Left lung (tissue), 4 donors: ENCODE measurements at regions not wholly inside any gene's neighbourhood (a gene's known extent, or its start where the extent isn't known, plus 50 kb on each side); places are given as distances from the start of the nearest gene placed in this dataset.
"Not testable (repeated sequence)": the region's sequence is repeated elsewhere in the genome, so short reads cannot be mapped to it uniquely, and the experiment has no call there.

Source experiments
- ATAC-seq: fragments of 200-7000 bp; cut with Tn5 transposase; one replicate; pipeline ENCODE4 v1.9.1; 2020; ENCODE audit warnings: moderate library complexity
- DNase-seq, 4 donors: peaks; one replicate each; pipeline ENCODE4 v3.0.0-alpha.2; 2013 to 2020
- H3K27ac ChIP-seq, 2 donors: fragments of 200-600 bp; sonication (generic) in 1 of 2; one replicate each; pipeline versions ENCODE4 v1.5.0 to v1.8.0; 2020 to 2021
- H3K27me3 ChIP-seq, 2 donors: fragments of 200-600 bp; sonication (generic) in 1 of 2; one replicate each; pipeline versions ENCODE4 v1.5.0 to v1.8.0; 2020 to 2021
- H3K36me3 ChIP-seq, 2 donors: fragments of 200-600 bp; sonication (generic) in 1 of 2; one replicate each; pipeline versions ENCODE4 v1.5.0 to v1.8.0; 2020 to 2021
- H3K4me1 ChIP-seq, 2 donors: fragments of 200-600 bp; one replicate each; pipeline ENCODE4 v1.8.0; 2021
- H3K4me3 ChIP-seq, 2 donors: fragments of 200-600 bp; sonication (generic) in 1 of 2; one replicate each; pipeline versions ENCODE4 v1.5.0 to v1.8.0; 2020 to 2021; ENCODE audit warnings: mild to moderate bottlenecking in 1 of 2
- H3K9me3 ChIP-seq, 2 donors: fragments of 200-600 bp; sonication (generic) in 1 of 2; one replicate each; pipeline versions ENCODE4 v1.5.0 to v1.8.0; 2020 to 2021
- CTCF ChIP-seq, 2 donors: fragments of 200-600 bp; sonication (generic) in 1 of 2; IDR thresholded peaks; one replicate each; pipeline versions ENCODE4 v1.5.0 to v1.8.0; 2021; ENCODE audit warnings: antibody characterized with exemption in 2 of 2
- intact Hi-C, 2 donors: fragments of 100-400 bp; cut with DNase I; formaldehyde crosslinking; loops; one replicate each; pipeline versions ENCODE4 v1.11.2 to v1.14.2; 2022
- donor health status: DM: no; HTN: yes; CAD: no.
- donor health status: DM: no; HTN: no; CAD: no.

- TF ChIP-seq CTCF (IDR thresholded peaks at IDR 0.05): no peak
- Histone ChIP-seq H3K36me3 (no peaks in the 10 kb centered on the region), H3K27me3 (no peaks in the 10 kb centered on the region), H3K4me1 (peaks cover 0 to 1% of the 10 kb centered on the region in 2 donors), H3K9me3 (no peaks in the 10 kb centered on the region), H3K4me3 (no peak overlapping the region), H3K27ac (no peak overlapping the region)
- ATAC-seq (no peak), DNase-seq (no peak)
- intact Hi-C loops: no loop called here
Measured at GRCh38 chr5:39532511-39532910, 107.7 kb upstream of the DAB2 start.

GRCh38 chr5:39531306-39531705 lies 106.5 kb upstream of the DAB2 start:
- H3K9me3 ChIP-seq: no peaks in the 10 kb centered on the region
- no peak for ATAC-seq
- DNase-seq: no peak

GRCh38 chr5:39526914-39527477 lies 102.2 kb upstream of the DAB2 start:
- peak in 1 of 4 donors; percentile 40 for DNase-seq
- Histone ChIP-seq H3K36me3 (no peaks in the 10 kb centered on the region), H3K4me3 (no peak overlapping the region), H3K4me1 (peaks cover 0 to 16% of the 10 kb centered on the region in 2 donors), H3K27me3 (no peaks in the 10 kb centered on the region), H3K27ac (peak overlapping the region; percentile 36 to 86), H3K9me3 (no peaks in the 10 kb centered on the region)
- ATAC-seq: peak; percentile 80
- intact Hi-C loops: no loop called here
- TF ChIP-seq CTCF (IDR thresholded peaks at IDR 0.05): no peak

More at GRCh38 chr5:39531306-39531705, 106.5 kb upstream of the DAB2 start:
- no peaks in the 10 kb centered on the region for H3K27me3 ChIP-seq
- no peak overlapping the region for H3K4me3 ChIP-seq
- no peaks in the 10 kb centered on the region for H3K36me3 ChIP-seq
- no peak overlapping the region for H3K27ac ChIP-seq
- intact Hi-C loops: no loop called here
- TF ChIP-seq CTCF (IDR thresholded peaks at IDR 0.05): no peak
- H3K4me1 ChIP-seq: peaks cover 0 to 12% of the 10 kb centered on the region in 2 donors

- intact Hi-C loops, H3K9me3 ChIP-seq, H3K27me3 ChIP-seq, H3K4me3 ChIP-seq, H3K36me3 ChIP-seq: not testable (repeated sequence)
- peak overlapping the region; percentile 63 to 86 for H3K27ac ChIP-seq
- DNase-seq (peak in 1 of 4 donors; percentile 28), ATAC-seq (peak; percentile 82)
- peaks cover 0 to 16% of the 10 kb centered on the region in 2 donors for H3K4me1 ChIP-seq
Measured at GRCh38 chr5:39525781-39526180, 101.0 kb upstream of the DAB2 start.

- no peaks in the 10 kb centered on the region for H3K36me3 ChIP-seq
Measured at GRCh38 chr5:39525271-39525670, 100.5 kb upstream of the DAB2 start.

More at GRCh38 chr5:39525271-39525670, 100.5 kb upstream of the DAB2 start:
- Histone ChIP-seq H3K27ac (peak overlapping the region; percentile 63 to 86), H3K9me3 (no peaks in the 10 kb centered on the region), H3K4me1 (peaks cover 0 to 19% of the 10 kb centered on the region in 2 donors), H3K27me3 (no peaks in the 10 kb centered on the region), H3K4me3 (no peak overlapping the region)
- DNase-seq (no peak), ATAC-seq (no peak)
- intact Hi-C loops: no loop called here
- TF ChIP-seq CTCF (IDR thresholded peaks at IDR 0.05): no peak
